GOT3 (cell line): ENCODE measurements at regions not wholly inside any gene's neighbourhood (a gene's known extent, or its start where the extent isn't known, plus 50 kb on each side); places are given as distances from the start of the nearest gene placed in this dataset.

ENCODE experiments used
- DNase-seq: peaks from one replicate; lab custom pipeline; 2025; ENCODE audit warnings: mixed read lengths; lab: John Stamatoyannopoulos, UW

DNA sequence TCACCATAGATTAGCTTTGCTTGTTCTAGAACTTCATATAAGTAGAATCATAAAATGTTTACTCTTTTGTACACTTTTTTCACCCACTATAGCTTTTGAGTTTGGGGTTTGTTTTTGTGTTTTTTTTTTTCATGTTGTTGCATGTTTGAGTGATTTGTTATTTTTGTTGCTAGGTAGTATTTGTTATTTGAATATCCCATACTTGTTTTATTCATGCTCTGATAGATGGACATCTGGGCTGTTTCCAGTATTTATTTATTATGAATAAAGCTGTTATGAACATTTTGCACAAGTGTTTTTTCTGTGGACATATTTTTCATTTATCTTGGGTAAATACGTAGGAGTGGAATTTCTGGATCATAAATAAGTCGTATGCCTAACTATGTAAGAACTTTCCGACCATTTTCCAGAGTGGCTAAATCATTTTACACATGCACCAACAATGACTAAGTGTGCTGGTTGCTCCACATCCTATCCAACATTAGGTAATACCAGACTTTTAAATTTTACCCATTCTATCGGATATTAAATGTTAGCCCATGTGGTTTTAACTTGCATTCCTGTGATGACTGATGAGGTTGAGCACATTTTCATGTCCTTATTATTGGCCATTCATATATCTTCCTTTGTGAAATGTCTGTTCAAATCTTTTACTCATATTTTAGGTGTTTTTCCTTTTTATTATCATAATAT is 69.1 kb upstream of the NR4A3 start:
- DNase-seq: no peak

DNA sequence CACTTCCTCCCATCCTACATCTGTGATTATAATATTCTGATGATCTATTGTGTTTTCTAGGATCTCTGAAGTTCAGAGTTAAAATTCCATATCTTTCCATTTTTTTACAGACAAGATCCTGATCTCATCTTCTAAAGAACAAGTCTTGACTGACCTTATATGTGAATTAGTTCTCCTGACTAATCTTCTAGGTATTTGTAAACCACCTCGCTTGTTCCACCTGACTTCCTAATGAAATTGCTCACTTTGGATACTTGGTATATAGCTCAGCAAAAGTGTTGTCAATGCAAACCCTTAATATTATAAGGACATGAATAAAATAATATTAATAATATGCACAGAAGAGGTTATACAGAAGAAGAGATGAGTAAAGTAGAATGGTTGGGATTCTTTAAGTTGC is 68.2 kb upstream of the NR4A3 start:
- no peak for DNase-seq

DNA sequence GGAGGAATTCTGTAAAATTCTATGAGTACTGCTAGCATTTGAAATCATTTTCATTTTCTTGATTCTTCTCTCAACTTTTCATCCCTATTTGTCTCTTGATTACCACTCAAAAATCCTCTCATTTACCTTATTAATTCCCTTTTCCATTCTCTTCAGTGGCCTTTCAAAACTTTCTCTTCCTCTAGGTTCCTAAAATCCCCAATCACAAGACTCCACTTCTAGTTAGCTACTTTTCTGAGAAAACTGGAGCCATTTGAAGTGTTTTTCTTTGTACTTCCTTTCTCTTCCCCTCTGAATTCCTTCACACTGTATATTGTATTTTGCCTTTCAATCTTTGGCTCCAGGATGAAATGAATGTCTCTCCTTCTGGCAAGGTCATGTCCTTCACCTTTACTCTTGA is 61.3 kb upstream of the NR4A3 start:
- DNase-seq: no peak

DNA sequence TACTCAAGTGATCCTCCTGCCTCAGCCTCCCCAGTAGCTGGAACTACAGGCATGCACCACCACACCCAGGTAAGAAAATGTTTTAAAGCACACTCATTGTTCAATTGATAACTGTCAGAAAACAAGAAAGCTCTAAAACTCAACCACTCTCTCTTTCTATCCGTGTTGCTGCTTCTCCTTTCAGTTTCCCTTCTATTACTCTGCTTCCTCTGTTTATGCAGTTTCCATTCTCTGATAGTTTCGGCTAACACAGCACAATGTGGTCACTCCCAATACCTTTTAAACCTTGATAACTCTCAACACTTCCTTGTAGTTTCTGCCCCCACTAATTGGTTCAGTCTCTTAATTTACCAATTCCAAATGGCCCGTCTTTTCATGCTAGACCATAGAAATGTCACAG is 59.2 kb upstream of the NR4A3 start:
- no peak for DNase-seq
